ENCODE measurements at regions not wholly inside any gene's neighbourhood (a gene's known extent, or its start where the extent isn't known, plus 50 kb on each side); places are given as distances from the start of the nearest gene placed in this dataset.

DNA sequence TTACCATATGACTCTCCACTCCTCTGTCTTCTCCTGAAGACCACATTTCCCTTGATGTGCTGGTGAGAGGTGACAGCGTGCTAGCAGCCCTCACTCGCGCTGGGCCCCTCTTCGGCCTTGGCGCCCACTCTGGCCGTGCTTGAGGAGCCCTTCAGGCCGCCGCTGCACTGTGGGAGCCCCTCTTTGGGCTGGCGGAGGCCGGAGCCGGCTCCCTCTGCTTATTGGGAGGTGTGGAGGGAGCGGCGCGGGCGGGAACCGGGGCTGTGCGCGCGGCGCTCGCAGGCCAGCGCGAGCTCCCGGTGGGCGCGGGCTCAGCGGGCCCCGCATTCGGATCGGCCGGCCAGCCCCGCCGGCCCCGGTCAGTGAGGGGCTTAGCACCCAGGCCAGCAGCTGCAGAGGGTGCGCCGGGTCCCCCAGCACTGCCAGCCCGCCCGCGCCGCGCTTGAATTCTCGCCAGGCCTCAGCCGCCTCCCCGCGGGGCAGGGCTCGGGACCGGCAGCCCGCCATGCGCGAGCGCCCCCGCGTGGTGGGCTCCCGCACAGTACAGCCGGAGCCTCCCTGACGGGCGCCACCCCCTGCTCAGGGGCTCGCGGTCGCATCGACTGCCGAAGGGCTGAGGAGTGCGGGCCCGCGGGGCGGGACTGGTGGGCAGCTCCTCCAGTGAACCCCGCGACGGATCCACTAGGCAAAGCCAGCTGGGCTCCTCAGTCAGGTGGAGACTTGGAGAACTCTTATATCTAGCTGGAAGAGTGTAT is 246.6 kb upstream of the REG3G start:
- TF ChIP-seq, protein P1, sequence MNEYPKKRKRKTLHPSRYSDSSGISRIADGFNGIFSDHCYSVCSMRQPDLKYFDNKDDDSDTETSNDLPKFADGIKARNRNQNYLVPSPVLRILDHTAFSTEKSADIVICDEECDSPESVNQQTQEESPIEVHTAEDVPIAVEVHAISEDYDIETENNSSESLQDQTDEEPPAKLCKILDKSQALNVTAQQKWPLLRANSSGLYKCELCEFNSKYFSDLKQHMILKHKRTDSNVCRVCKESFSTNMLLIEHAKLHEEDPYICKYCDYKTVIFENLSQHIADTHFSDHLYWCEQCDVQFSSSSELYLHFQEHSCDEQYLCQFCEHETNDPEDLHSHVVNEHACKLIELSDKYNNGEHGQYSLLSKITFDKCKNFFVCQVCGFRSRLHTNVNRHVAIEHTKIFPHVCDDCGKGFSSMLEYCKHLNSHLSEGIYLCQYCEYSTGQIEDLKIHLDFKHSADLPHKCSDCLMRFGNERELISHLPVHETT (tag by site-specific recombination; IDR thresholded peaks at IDR 0.05): no peak
- TF ChIP-seq, protein P2, sequence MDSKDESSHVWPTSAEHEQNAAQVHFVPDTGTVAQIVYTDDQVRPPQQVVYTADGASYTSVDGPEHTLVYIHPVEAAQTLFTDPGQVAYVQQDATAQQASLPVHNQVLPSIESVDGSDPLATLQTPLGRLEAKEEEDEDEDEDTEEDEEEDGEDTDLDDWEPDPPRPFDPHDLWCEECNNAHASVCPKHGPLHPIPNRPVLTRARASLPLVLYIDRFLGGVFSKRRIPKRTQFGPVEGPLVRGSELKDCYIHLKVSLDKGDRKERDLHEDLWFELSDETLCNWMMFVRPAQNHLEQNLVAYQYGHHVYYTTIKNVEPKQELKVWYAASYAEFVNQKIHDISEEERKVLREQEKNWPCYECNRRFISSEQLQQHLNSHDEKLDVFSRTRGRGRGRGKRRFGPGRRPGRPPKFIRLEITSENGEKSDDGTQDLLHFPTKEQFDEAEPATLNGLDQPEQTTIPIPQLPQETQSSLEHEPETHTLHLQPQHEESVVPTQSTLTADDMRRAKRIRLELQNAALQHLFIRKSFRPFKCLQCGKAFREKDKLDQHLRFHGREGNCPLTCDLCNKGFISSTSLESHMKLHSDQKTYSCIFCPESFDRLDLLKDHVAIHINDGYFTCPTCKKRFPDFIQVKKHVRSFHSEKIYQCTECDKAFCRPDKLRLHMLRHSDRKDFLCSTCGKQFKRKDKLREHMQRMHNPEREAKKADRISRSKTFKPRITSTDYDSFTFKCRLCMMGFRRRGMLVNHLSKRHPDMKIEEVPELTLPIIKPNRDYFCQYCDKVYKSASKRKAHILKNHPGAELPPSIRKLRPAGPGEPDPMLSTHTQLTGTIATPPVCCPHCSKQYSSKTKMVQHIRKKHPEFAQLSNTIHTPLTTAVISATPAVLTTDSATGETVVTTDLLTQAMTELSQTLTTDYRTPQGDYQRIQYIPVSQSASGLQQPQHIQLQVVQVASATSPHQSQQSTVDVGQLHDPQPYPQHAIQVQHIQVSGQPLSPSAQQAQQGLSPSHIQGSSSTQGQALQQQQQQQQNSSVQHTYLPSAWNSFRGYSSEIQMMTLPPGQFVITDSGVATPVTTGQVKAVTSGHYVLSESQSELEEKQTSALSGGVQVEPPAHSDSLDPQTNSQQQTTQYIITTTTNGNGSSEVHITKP (tag by site-specific recombination; IDR thresholded peaks at IDR 0.05): no peak
- TF ChIP-seq ZNF169 (tag by site-specific recombination; IDR thresholded peaks at IDR 0.05) (no peak), ZNF214 (tag by site-specific recombination; IDR thresholded peaks at IDR 0.05; ENCODE audit: borderline replicate concordance) (no peak), ZNF341 (tag by site-specific recombination; IDR thresholded peaks at IDR 0.05; ENCODE audit: low read depth) (no peak), ZNF274 (IDR thresholded peaks at IDR 0.05; ENCODE audit: low read length) (no peak), ZNF274 (tag by site-specific recombination; IDR thresholded peaks at IDR 0.05; ENCODE audit: borderline replicate concordance) (no peak), SP2 (tag by site-specific recombination; IDR thresholded peaks at IDR 0.05) (no peak), SP3 (tag by site-specific recombination; IDR thresholded peaks at IDR 0.05) (no peak)
- TF ChIP-seq, protein P3, sequence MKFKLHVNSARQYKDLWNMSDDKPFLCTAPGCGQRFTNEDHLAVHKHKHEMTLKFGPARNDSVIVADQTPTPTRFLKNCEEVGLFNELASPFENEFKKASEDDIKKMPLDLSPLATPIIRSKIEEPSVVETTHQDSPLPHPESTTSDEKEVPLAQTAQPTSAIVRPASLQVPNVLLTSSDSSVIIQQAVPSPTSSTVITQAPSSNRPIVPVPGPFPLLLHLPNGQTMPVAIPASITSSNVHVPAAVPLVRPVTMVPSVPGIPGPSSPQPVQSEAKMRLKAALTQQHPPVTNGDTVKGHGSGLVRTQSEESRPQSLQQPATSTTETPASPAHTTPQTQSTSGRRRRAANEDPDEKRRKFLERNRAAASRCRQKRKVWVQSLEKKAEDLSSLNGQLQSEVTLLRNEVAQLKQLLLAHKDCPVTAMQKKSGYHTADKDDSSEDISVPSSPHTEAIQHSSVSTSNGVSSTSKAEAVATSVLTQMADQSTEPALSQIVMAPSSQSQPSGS (tag by site-specific recombination; IDR thresholded peaks at IDR 0.05; ENCODE audit: low read depth): no peak
- TF ChIP-seq, protein P4, sequence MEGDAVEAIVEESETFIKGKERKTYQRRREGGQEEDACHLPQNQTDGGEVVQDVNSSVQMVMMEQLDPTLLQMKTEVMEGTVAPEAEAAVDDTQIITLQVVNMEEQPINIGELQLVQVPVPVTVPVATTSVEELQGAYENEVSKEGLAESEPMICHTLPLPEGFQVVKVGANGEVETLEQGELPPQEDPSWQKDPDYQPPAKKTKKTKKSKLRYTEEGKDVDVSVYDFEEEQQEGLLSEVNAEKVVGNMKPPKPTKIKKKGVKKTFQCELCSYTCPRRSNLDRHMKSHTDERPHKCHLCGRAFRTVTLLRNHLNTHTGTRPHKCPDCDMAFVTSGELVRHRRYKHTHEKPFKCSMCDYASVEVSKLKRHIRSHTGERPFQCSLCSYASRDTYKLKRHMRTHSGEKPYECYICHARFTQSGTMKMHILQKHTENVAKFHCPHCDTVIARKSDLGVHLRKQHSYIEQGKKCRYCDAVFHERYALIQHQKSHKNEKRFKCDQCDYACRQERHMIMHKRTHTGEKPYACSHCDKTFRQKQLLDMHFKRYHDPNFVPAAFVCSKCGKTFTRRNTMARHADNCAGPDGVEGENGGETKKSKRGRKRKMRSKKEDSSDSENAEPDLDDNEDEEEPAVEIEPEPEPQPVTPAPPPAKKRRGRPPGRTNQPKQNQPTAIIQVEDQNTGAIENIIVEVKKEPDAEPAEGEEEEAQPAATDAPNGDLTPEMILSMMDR (tag by site-specific recombination; IDR thresholded peaks at IDR 0.05): no peak
- TF ChIP-seq, protein P5, sequence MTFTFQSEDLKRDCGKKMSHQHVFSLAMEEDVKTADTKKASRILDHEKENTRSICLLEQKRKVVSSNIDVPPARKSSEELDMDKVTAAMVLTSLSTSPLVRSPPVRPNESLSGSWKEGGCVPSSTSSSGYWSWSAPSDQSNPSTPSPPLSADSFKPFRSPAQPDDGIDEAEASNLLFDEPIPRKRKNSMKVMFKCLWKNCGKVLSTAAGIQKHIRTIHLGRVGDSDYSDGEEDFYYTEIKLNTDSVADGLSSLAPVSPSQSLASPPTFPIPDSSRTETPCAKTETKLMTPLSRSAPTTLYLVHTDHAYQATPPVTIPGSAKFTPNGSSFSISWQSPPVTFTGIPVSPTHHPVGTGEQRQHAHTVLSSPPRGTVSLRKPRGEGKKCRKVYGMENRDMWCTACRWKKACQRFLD (tag by site-specific recombination; IDR thresholded peaks at IDR 0.05): no peak

Data from HEK293 (cell line).